Suprapubic skin (tissue), 4 donors: ENCODE measurements at regions not wholly inside any gene's neighbourhood (a gene's known extent, or its start where the extent isn't known, plus 50 kb on each side); places are given as distances from the start of the nearest gene placed in this dataset.

Source experiments
- DNase-seq, 2 donors: peaks; one replicate each; pipeline ENCODE4 v3.0.0-alpha.2; 2019; ENCODE audit warnings: low spot score in 2 of 2
- H3K27ac ChIP-seq: fragments of 200-600 bp; sonication (generic); one replicate; pipeline ENCODE4 v1.5.1; 2019
- H3K27me3 ChIP-seq: fragments of 200-600 bp; sonication (generic); one replicate; pipeline ENCODE4 v1.5.1; 2019
- H3K36me3 ChIP-seq: fragments of 200-600 bp; sonication (generic); one replicate; pipeline ENCODE4 v1.5.1; 2019
- H3K4me1 ChIP-seq: fragments of 200-600 bp; sonication (generic); one replicate; pipeline ENCODE4 v1.5.1; 2019
- H3K4me3 ChIP-seq: fragments of 200-600 bp; sonication (generic); one replicate; pipeline ENCODE4 v1.5.1; 2019; ENCODE audit warnings: mild to moderate bottlenecking
- H3K9me3 ChIP-seq: fragments of 200-600 bp; sonication (generic); one replicate; pipeline ENCODE4 v1.5.1; 2019
- CTCF ChIP-seq, 2 donors: fragments of 200-600 bp in 1 of 2; fragments of 450-650 bp in 1 of 2; sonication (generic) in 1 of 2; IDR thresholded peaks; one replicate each; pipeline ENCODE4 v1.5.1; 2016 to 2019; ENCODE audit warnings: antibody characterized with exemption in 2 of 2, mild to moderate bottlenecking in 1 of 2, moderate library complexity in 1 of 2
- EP300 ChIP-seq: sonication (generic); formaldehyde crosslinking; IDR thresholded peaks from one replicate; pipeline ENCODE4 v1.6.1; 2017; ENCODE audit warnings: antibody characterized with exemption
- POLR2A ChIP-seq, 2 donors: fragments of 450-650 bp; IDR thresholded peaks; one replicate each; pipeline ENCODE4 v1.6.1; 2017; ENCODE audit warnings: antibody characterized with exemption in 2 of 2, mild to moderate bottlenecking in 2 of 2, moderate library complexity in 2 of 2
- POLR2AphosphoS5 ChIP-seq, 3 donors: sonication (generic); formaldehyde crosslinking; IDR thresholded peaks; one replicate each; pipeline ENCODE4 v1.6.1; 2017; ENCODE audit warnings: antibody characterized with exemption in 3 of 3
- WGBS: methylation state at CpG from one replicate; pipeline ENCODE4 v1.1.5; 2018; 5-methylcytosine and 5-hydroxymethylcytosine counted together

GRCh38 chr14:36070031-36070719, 106.3 kb downstream of the PTCSC3 start:
- H3K27me3 ChIP-seq, result no peaks in the 10 kb centered on the region
- H3K27ac ChIP-seq, result no peak overlapping the region
- no peaks in the 10 kb centered on the region for H3K9me3 ChIP-seq
- 28% methylated on average over 8 of the region's 8 CpGs for WGBS
- no peak for TF ChIP-seq POLR2A (IDR thresholded peaks at IDR 0.05)
- peak in 1 of 2 donors; percentile 49 for TF ChIP-seq CTCF (IDR thresholded peaks at IDR 0.05)
- no peak for TF ChIP-seq POLR2AphosphoS5 (IDR thresholded peaks at IDR 0.05)
- TF ChIP-seq EP300, result no peak
- no peak overlapping the region for H3K4me3 ChIP-seq
- H3K36me3 ChIP-seq, result no peaks in the 10 kb centered on the region
- DNase-seq, result no peak
- H3K4me1 ChIP-seq, result peaks cover 13% of the 10 kb centered on the region

- no peak for DNase-seq
- peak in 1 of 2 donors; percentile 49 for TF ChIP-seq CTCF (IDR thresholded peaks at IDR 0.05)
- no peak for TF ChIP-seq EP300
- no peak for TF ChIP-seq POLR2A (IDR thresholded peaks at IDR 0.05)
- TF ChIP-seq POLR2AphosphoS5 (IDR thresholded peaks at IDR 0.05), result no peak
- WGBS, result 25% methylated on average over 2 of the region's 2 CpGs
- H3K4me3 ChIP-seq, result no peak overlapping the region
- no peaks in the 10 kb centered on the region for H3K9me3 ChIP-seq
- H3K4me1 ChIP-seq, result peaks cover 13% of the 10 kb centered on the region
- no peaks in the 10 kb centered on the region for H3K36me3 ChIP-seq
- no peak overlapping the region for H3K27ac ChIP-seq
- no peaks in the 10 kb centered on the region for H3K27me3 ChIP-seq
Measured at GRCh38 chr14:36069535-36069900, 107.0 kb downstream of the PTCSC3 start.

- no peaks in the 10 kb centered on the region for H3K36me3 ChIP-seq
- H3K9me3 ChIP-seq, result no peaks in the 10 kb centered on the region
- peaks cover 13% of the 10 kb centered on the region for H3K4me1 ChIP-seq
- DNase-seq, result no peak
- TF ChIP-seq CTCF (IDR thresholded peaks at IDR 0.05), result no peak
- no peak for TF ChIP-seq POLR2AphosphoS5 (IDR thresholded peaks at IDR 0.05)
- no peak for TF ChIP-seq POLR2A (IDR thresholded peaks at IDR 0.05)
- TF ChIP-seq EP300, result no peak
- H3K27ac ChIP-seq, result no peak overlapping the region
- 44% methylated on average over 11 of the region's 11 CpGs for WGBS
- no peaks in the 10 kb centered on the region for H3K27me3 ChIP-seq
- no peak overlapping the region for H3K4me3 ChIP-seq
Measured at GRCh38 chr14:36068777-36069534, 107.6 kb downstream of the PTCSC3 start.

- TF ChIP-seq POLR2AphosphoS5 (IDR thresholded peaks at IDR 0.05) (no peak), POLR2A (IDR thresholded peaks at IDR 0.05) (no peak), CTCF (IDR thresholded peaks at IDR 0.05) (no peak), EP300 (no peak)
- 72% methylated on average over 4 of the region's 4 CpGs for WGBS
- no peak overlapping the region for H3K4me3 ChIP-seq
- no peaks in the 10 kb centered on the region for H3K27me3 ChIP-seq
- no peaks in the 10 kb centered on the region for H3K36me3 ChIP-seq
- H3K4me1 ChIP-seq, result peaks cover 13% of the 10 kb centered on the region
- DNase-seq, result no peak
- no peak overlapping the region for H3K27ac ChIP-seq
- no peaks in the 10 kb centered on the region for H3K9me3 ChIP-seq
Measured at GRCh38 chr14:36067428-36068187, 108.9 kb downstream of the PTCSC3 start.

GRCh38 chr14:36066636-36067035, 109.9 kb downstream of the PTCSC3 start:
- Histone ChIP-seq H3K27me3 (no peaks in the 10 kb centered on the region), H3K36me3 (no peaks in the 10 kb centered on the region), H3K4me1 (peaks cover 13% of the 10 kb centered on the region), H3K4me3 (no peak overlapping the region), H3K9me3 (no peaks in the 10 kb centered on the region), H3K27ac (no peak overlapping the region)
- no peak for DNase-seq
- no peak for TF ChIP-seq EP300
- 72% methylated on average over 4 of the region's 4 CpGs for WGBS
